ENCODE measurements at regions not wholly inside any gene's neighbourhood (a gene's known extent, or its start where the extent isn't known, plus 50 kb on each side); places are given as distances from the start of the nearest gene placed in this dataset.
"Not testable (repeated sequence)": the region's sequence is repeated elsewhere in the genome, so short reads cannot be mapped to it uniquely, and the experiment has no call there.

- no peaks in the 10 kb centered on the region for H3K4me1 ChIP-seq (ENCODE audit: low read depth, poor library complexity, severe bottlenecking)
- no peak overlapping the region for H3K9ac ChIP-seq
- no peaks in the 10 kb centered on the region for H3K27me3 ChIP-seq (ENCODE audit: insufficient read depth, low read depth)
- no peaks in the 10 kb centered on the region for H3K79me2 ChIP-seq (ENCODE audit: insufficient read depth, low read depth)
- no peaks in the 10 kb centered on the region for H4K20me1 ChIP-seq (ENCODE audit: insufficient read depth)
- H3K27ac ChIP-seq, result no peak overlapping the region
- H3K36me3 ChIP-seq (ENCODE audit: insufficient read depth), result no peaks in the 10 kb centered on the region
- H3K4me3 ChIP-seq (IDR thresholded peaks at IDR 0.05; ENCODE audit: insufficient read depth, low read depth, low read length), result no peak overlapping the region
- H3K4me2 ChIP-seq, result no peak overlapping the region
- H2AFZ ChIP-seq (ENCODE audit: low read depth), result no peak overlapping the region
- TF ChIP-seq, protein P1, sequence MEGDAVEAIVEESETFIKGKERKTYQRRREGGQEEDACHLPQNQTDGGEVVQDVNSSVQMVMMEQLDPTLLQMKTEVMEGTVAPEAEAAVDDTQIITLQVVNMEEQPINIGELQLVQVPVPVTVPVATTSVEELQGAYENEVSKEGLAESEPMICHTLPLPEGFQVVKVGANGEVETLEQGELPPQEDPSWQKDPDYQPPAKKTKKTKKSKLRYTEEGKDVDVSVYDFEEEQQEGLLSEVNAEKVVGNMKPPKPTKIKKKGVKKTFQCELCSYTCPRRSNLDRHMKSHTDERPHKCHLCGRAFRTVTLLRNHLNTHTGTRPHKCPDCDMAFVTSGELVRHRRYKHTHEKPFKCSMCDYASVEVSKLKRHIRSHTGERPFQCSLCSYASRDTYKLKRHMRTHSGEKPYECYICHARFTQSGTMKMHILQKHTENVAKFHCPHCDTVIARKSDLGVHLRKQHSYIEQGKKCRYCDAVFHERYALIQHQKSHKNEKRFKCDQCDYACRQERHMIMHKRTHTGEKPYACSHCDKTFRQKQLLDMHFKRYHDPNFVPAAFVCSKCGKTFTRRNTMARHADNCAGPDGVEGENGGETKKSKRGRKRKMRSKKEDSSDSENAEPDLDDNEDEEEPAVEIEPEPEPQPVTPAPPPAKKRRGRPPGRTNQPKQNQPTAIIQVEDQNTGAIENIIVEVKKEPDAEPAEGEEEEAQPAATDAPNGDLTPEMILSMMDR (conservative IDR thresholded peaks at IDR 0.05; ENCODE audit: low read depth, low read length), result no peak
Observed at GRCh38 chr4:71872767-71873415, 89.0 kb upstream of the GC start.

GRCh38 chr4:71878376-71878775 lies 94.5 kb upstream of the GC start:
- Histone ChIP-seq H3K4me3 (IDR thresholded peaks at IDR 0.05; ENCODE audit: insufficient read depth, low read depth, low read length) (no peak overlapping the region), H3K36me3 (ENCODE audit: insufficient read depth) (no peaks in the 10 kb centered on the region), H3K27ac (no peak overlapping the region), H2AFZ (ENCODE audit: low read depth) (no peak overlapping the region), H3K79me2 (ENCODE audit: insufficient read depth, low read depth) (no peaks in the 10 kb centered on the region), H3K4me2 (no peak overlapping the region), H3K27me3 (ENCODE audit: insufficient read depth, low read depth) (no peaks in the 10 kb centered on the region), H3K4me1 (ENCODE audit: low read depth, poor library complexity, severe bottlenecking) (no peaks in the 10 kb centered on the region), H3K9ac (no peak overlapping the region), H4K20me1 (ENCODE audit: insufficient read depth) (no peaks in the 10 kb centered on the region)
- TF ChIP-seq, protein P1 (conservative IDR thresholded peaks at IDR 0.05; ENCODE audit: low read depth, low read length), result no peak

- Histone ChIP-seq H4K20me1 (ENCODE audit: insufficient read depth) (no peaks in the 10 kb centered on the region), H2AFZ (ENCODE audit: low read depth) (no peak overlapping the region), H3K4me1 (ENCODE audit: low read depth, poor library complexity, severe bottlenecking) (no peaks in the 10 kb centered on the region), H3K27me3 (ENCODE audit: insufficient read depth, low read depth) (no peaks in the 10 kb centered on the region), H3K27ac (no peak overlapping the region), H3K4me2 (no peak overlapping the region), H3K79me2 (ENCODE audit: insufficient read depth, low read depth) (no peaks in the 10 kb centered on the region), H3K36me3 (ENCODE audit: insufficient read depth) (no peaks in the 10 kb centered on the region), H3K4me3 (IDR thresholded peaks at IDR 0.05; ENCODE audit: insufficient read depth, low read depth, low read length) (no peak overlapping the region), H3K9ac (no peak overlapping the region)
- TF ChIP-seq, protein P1 (conservative IDR thresholded peaks at IDR 0.05; ENCODE audit: low read depth, low read length), result no peak
Observed at GRCh38 chr4:71882113-71882841, 98.4 kb upstream of the GC start.

GRCh38 chr4:71900366-71900765 lies 116.5 kb upstream of the GC start:
- not testable (repeated sequence) for H3K36me3 ChIP-seq (ENCODE audit: insufficient read depth); H3K4me3 ChIP-seq (IDR thresholded peaks at IDR 0.05; ENCODE audit: insufficient read depth, low read depth, low read length); H3K4me1 ChIP-seq (ENCODE audit: low read depth, poor library complexity, severe bottlenecking); H4K20me1 ChIP-seq (ENCODE audit: insufficient read depth); H3K9ac ChIP-seq; H3K4me2 ChIP-seq; H3K79me2 ChIP-seq (ENCODE audit: insufficient read depth, low read depth); H2AFZ ChIP-seq (ENCODE audit: low read depth); H3K27ac ChIP-seq; H3K27me3 ChIP-seq (ENCODE audit: insufficient read depth, low read depth)

DNA sequence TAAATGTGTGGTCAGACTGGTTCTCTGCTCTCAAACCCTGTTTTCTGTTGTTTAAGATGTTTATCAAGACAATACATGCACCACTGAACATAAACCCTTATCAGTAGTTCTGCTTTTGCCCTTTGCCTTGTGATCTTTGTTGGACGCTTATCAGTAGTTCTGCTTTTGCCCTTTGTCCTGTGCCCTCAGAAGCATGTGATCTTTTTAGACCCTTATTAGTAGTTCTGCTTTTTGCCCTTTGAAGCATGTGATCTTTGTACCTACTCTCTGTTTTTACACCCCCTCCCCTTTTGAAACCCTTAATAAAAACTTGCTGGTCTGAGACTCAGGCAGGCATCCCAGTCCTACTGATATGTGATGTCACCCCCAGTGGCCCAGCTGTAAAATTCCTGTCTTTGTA lies 121.7 kb upstream of the GC start:
- H4K20me1 ChIP-seq (ENCODE audit: insufficient read depth); H3K4me1 ChIP-seq (ENCODE audit: low read depth, poor library complexity, severe bottlenecking): not testable (repeated sequence)

More for the DNA sequence above, 121.7 kb upstream of the GC start:
- not testable (repeated sequence) for H3K27ac ChIP-seq; H3K79me2 ChIP-seq (ENCODE audit: insufficient read depth, low read depth); H3K4me3 ChIP-seq (IDR thresholded peaks at IDR 0.05; ENCODE audit: insufficient read depth, low read depth, low read length); H3K27me3 ChIP-seq (ENCODE audit: insufficient read depth, low read depth); H2AFZ ChIP-seq (ENCODE audit: low read depth); H3K36me3 ChIP-seq (ENCODE audit: insufficient read depth); H3K4me2 ChIP-seq; H3K9ac ChIP-seq

Measured in KMS-11 (cell line).